GM18505 (cell line): ENCODE measurements at regions not wholly inside any gene's neighbourhood (a gene's known extent, or its start where the extent isn't known, plus 50 kb on each side); places are given as distances from the start of the nearest gene placed in this dataset.

ENCODE experiments used
- ATAC-seq: cut with Tn5 transposase; IDR thresholded peaks from one replicate; pipeline ENCODE4 v1.9.1; 2021; ENCODE audit not compliant: unreplicated experiment
- POLR2A ChIP-seq: IDR thresholded peaks from 4 replicates; pipeline ENCODE4 v1.6.1; 2011; ENCODE audit warnings: borderline replicate concordance; ENCODE audit not compliant: insufficient read depth, insufficient read length; ENCODE audit errors: extremely low read depth

DNA sequence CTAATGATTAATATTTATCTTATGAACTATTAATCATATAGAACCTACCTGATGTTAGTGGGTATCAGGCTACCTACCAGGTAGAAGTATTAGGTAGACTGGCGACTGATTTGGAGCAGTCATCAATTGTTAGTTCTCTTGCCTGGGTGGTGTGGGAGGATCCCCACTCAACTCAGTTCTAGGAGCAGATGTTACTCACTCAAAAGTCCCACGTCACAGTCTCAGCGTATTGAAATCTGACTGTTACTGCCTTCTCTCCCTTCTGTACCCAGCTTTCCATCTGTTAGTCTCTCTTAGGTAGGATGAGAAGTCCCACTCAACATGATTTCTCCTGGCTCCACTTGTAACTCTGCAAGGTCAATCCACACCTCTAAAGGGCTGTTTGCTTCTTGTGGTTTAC, 102.7 kb downstream of the OLFM4 start:
- TF ChIP-seq POLR2A, result no peak
- ATAC-seq, result no peak

DNA sequence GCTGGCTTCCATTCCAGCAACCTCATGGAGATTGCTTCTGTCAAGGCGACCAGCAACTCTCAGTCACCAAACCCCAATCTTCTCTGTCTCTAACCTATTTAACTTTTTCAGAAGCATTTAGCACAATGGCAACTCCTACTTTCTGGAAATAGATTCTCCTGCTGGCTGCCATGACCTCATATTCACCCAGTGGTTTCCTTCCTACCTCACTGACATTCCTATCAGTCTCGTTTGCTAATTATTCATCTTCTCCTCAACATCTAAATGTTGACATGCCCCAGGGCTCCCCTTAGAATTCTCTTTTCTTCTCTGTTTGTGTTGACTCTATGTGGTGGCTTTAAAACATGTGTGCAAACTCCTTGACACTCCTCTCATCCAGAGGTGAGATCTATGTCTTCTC, 106.7 kb downstream of the OLFM4 start:
- no peak for ATAC-seq
- no peak for TF ChIP-seq POLR2A

GRCh38 chr13:53136554-53137215, 108.1 kb downstream of the OLFM4 start:
- no peak for TF ChIP-seq POLR2A
- no peak for ATAC-seq

DNA sequence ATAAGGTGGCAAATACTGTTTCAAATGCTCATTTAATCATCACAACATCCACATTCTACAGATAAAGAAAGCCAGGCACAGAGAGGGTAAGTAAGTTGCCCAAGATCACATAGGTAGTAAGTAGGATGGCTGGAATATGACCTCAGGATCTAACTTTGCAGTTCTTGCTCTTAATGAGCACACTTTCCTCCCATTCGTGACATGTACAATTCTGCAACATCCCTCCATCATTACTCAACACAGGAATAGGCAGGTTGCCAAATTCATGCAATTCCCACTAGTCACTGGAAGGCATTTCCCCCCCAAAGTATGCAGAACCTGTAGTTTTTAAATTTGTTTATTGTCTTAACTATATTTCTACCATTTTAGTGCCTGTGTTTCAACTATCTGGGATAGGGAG, 109.2 kb downstream of the OLFM4 start:
- ATAC-seq, result no peak
- no peak for TF ChIP-seq POLR2A

DNA sequence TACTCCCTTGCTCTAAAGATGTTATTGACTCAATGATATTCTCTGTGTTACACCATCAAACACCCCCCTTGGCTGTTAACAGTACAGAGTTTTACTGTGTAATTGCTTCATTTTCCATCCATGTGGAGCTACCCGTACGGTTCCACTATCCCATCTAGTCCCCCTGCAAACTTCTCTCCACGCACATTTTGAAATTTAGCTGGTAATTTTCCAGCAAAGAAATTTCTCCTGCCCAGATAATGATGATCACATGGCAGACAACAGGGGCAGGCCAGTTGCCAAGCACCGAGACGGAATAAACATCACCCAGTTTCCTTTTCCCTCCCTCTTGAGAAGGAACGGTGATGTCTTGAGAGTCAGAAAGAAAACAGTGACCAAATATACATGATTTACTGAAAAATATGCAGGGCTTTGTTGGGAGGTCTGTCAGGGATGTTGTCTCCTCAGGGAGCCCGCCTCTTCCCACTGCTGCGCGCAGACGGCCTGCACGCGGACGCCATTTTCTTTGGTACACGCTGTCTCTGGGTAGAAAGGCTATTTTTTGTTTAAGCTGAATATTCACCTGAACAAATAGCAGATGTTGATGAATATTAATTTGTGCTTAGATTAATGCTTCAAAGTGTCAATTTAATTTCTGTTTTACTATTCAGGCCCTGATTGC, 109.9 kb downstream of the OLFM4 start:
- TF ChIP-seq POLR2A, result no peak
- ATAC-seq, result no peak

GRCh38 chr13:53141336-53141735, 112.7 kb downstream of the OLFM4 start:
- no peak for ATAC-seq
- TF ChIP-seq POLR2A, result no peak

DNA sequence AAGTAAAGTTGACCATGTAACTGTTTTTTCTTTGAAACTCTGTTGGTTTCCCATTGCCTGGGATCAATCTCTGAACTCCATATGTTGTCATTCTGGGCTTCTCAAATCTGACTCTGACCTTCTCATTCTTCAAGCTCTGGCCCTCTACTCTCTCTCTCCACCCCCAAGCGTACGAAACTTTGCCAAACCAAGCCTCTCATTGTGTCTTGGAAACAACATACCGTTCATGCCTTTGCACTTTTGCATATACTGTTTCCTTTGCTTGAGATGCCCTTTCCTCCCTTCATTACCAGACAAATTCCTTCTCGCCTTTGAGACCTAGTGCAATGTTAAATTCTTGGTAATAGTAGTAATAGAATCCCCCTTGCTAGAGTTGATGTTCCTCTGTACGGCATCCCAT, 113.7 kb downstream of the OLFM4 start:
- no peak for TF ChIP-seq POLR2A
- ATAC-seq, result no peak

- no peak for ATAC-seq
- no peak for TF ChIP-seq POLR2A
Measured at GRCh38 chr13:53143757-53144339, 115.2 kb downstream of the OLFM4 start.

- ATAC-seq, result no peak
- no peak for TF ChIP-seq POLR2A
Measured at GRCh38 chr13:53144826-53145225, 116.2 kb downstream of the OLFM4 start.

- TF ChIP-seq POLR2A, result no peak
- ATAC-seq, result no peak
Measured at GRCh38 chr13:53150568-53150967, 122.0 kb downstream of the OLFM4 start.

GRCh38 chr13:53151336-53152056, 122.9 kb downstream of the OLFM4 start:
- TF ChIP-seq POLR2A, result no peak
- peak; percentile 98 for ATAC-seq

DNA sequence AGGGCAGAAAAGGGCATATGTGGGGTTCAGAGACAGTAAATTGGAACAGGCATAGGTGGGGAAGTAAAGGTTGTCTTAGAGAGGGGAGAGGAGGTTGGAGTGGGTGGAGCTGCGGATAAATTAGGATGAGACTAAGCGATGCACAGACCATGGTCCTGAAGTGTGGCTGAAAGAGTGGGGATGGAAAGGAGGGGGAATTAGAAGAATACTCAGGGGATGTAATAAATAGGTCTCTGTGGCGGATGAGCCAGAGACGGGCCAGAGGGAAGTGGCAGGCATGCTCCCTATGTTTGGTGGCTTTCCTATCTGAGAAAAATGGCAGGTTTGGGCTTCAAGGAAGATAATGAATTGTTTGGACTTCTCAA, 123.4 kb downstream of the OLFM4 start:
- peak; percentile 9 for ATAC-seq
- no peak for TF ChIP-seq POLR2A

DNA sequence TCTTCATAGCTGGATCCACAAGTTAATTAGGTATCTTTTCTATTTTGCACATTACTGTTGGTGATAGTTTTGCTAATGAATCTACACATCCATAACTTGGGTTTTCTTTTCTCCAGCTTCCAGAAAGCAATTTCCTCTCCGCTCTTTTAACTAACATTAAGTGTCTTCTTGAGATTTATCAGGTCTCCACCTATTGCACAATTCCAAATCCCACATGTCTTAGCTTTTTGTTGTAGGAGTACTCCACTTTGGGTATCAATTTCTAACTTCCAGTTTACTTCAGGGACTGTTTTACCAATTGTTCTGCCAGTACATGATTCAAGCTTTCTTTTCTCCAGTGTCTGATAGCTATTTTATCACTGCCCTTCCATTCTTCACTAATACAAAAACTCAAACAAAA, 129.6 kb downstream of the OLFM4 start:
- TF ChIP-seq POLR2A, result no peak
- no peak for ATAC-seq

- no peak for ATAC-seq
- TF ChIP-seq POLR2A, result no peak
Measured at GRCh38 chr13:53159431-53159830, 130.8 kb downstream of the OLFM4 start.
